ENCODE measurements at regions not wholly inside any gene's neighbourhood (a gene's known extent, or its start where the extent isn't known, plus 50 kb on each side); places are given as distances from the start of the nearest gene placed in this dataset.

GRCh38 chr16:25431472-25431871, 173.8 kb upstream of the ZKSCAN2 start:
- no peak for DNase-seq
- H3K36me3 Mint-ChIP-seq (ENCODE audit: unreplicated experiment) = no peaks in the 10 kb centered on the region
- no peak overlapping the region for H3K27ac Mint-ChIP-seq (ENCODE audit: unreplicated experiment)
- TF ChIP-seq CTCF (IDR thresholded peaks at IDR 0.05; ENCODE audit: partially characterized antibody, unreplicated experiment) = no peak
- peaks cover 5% of the 10 kb centered on the region for H3K9me3 Mint-ChIP-seq (ENCODE audit: unreplicated experiment)
- H3K27me3 Mint-ChIP-seq (ENCODE audit: unreplicated experiment) = no peaks in the 10 kb centered on the region
- no peaks in the 10 kb centered on the region for H3K4me1 Mint-ChIP-seq (ENCODE audit: low read depth, unreplicated experiment)
- no peak overlapping the region for H3K4me3 Mint-ChIP-seq (ENCODE audit: unreplicated experiment)

- Mint-ChIP-seq H3K4me1 (ENCODE audit: low read depth, unreplicated experiment) (no peaks in the 10 kb centered on the region), H3K27me3 (ENCODE audit: unreplicated experiment) (peaks cover 2% of the 10 kb centered on the region), H3K9me3 (ENCODE audit: unreplicated experiment) (peaks cover 2% of the 10 kb centered on the region), H3K36me3 (ENCODE audit: unreplicated experiment) (no peaks in the 10 kb centered on the region), H3K27ac (ENCODE audit: unreplicated experiment) (no peak overlapping the region), H3K4me3 (ENCODE audit: unreplicated experiment) (no peak overlapping the region)
- DNase-seq = no peak
- no peak for TF ChIP-seq CTCF (IDR thresholded peaks at IDR 0.05; ENCODE audit: partially characterized antibody, unreplicated experiment)
These were observed 169.2 kb upstream of the ZKSCAN2 start for GRCh38 chr16:25426829-25427228.

- H3K4me3 Mint-ChIP-seq (ENCODE audit: unreplicated experiment) = no peak overlapping the region
- no peak for DNase-seq
- H3K27ac Mint-ChIP-seq (ENCODE audit: unreplicated experiment) = no peak overlapping the region
- H3K9me3 Mint-ChIP-seq (ENCODE audit: unreplicated experiment) = no peaks in the 10 kb centered on the region
- H3K4me1 Mint-ChIP-seq (ENCODE audit: low read depth, unreplicated experiment) = no peaks in the 10 kb centered on the region
- H3K36me3 Mint-ChIP-seq (ENCODE audit: unreplicated experiment) = no peaks in the 10 kb centered on the region
- H3K27me3 Mint-ChIP-seq (ENCODE audit: unreplicated experiment) = peaks cover 2% of the 10 kb centered on the region
- TF ChIP-seq CTCF (IDR thresholded peaks at IDR 0.05; ENCODE audit: partially characterized antibody, unreplicated experiment) = no peak
These were observed 162.0 kb upstream of the ZKSCAN2 start for GRCh38 chr16:25419681-25420080.

- Mint-ChIP-seq H3K27ac (ENCODE audit: unreplicated experiment) (no peak overlapping the region), H3K27me3 (ENCODE audit: unreplicated experiment) (peaks cover 2% of the 10 kb centered on the region), H3K4me1 (ENCODE audit: low read depth, unreplicated experiment) (no peaks in the 10 kb centered on the region), H3K36me3 (ENCODE audit: unreplicated experiment) (no peaks in the 10 kb centered on the region), H3K9me3 (ENCODE audit: unreplicated experiment) (no peaks in the 10 kb centered on the region), H3K4me3 (ENCODE audit: unreplicated experiment) (no peak overlapping the region)
- no peak for DNase-seq
- TF ChIP-seq CTCF (IDR thresholded peaks at IDR 0.05; ENCODE audit: partially characterized antibody, unreplicated experiment) = no peak
These were observed 161.5 kb upstream of the ZKSCAN2 start for GRCh38 chr16:25419153-25419552.

GRCh38 chr16:25416002-25416401, 158.4 kb upstream of the ZKSCAN2 start:
- H3K4me3 Mint-ChIP-seq (ENCODE audit: unreplicated experiment) = no peak overlapping the region
- H3K27ac Mint-ChIP-seq (ENCODE audit: unreplicated experiment) = no peak overlapping the region
- DNase-seq = no peak

More at GRCh38 chr16:25416002-25416401, 158.4 kb upstream of the ZKSCAN2 start:
- H3K4me1 Mint-ChIP-seq (ENCODE audit: low read depth, unreplicated experiment) = no peaks in the 10 kb centered on the region
- H3K36me3 Mint-ChIP-seq (ENCODE audit: unreplicated experiment) = no peaks in the 10 kb centered on the region
- H3K9me3 Mint-ChIP-seq (ENCODE audit: unreplicated experiment) = no peaks in the 10 kb centered on the region
- TF ChIP-seq CTCF (IDR thresholded peaks at IDR 0.05; ENCODE audit: partially characterized antibody, unreplicated experiment) = no peak
- no peaks in the 10 kb centered on the region for H3K27me3 Mint-ChIP-seq (ENCODE audit: unreplicated experiment)

Data from glutamatergic neuron (in vitro differentiated cells).